Right lobe of liver (tissue), 6 donors: ENCODE measurements at regions not wholly inside any gene's neighbourhood (a gene's known extent, or its start where the extent isn't known, plus 50 kb on each side); places are given as distances from the start of the nearest gene placed in this dataset.

Source experiments
- ATAC-seq, 4 donors: fragments of 200-7000 bp; cut with Tn5 transposase; one replicate each; pipeline ENCODE4 v1.9.1; 2020; ENCODE audit warnings: mild to moderate bottlenecking in 4 of 4, moderate library complexity in 4 of 4
- DNase-seq, 3 donors: peaks; one replicate each; pipeline ENCODE4 v3.0.0-alpha.2; 2020
- H3K27ac ChIP-seq, 3 donors: fragments of 200-600 bp; one replicate each; pipeline ENCODE4 v1.8.0; 2022
- H3K27me3 ChIP-seq, 2 donors: fragments of 200-600 bp; one replicate each; pipeline ENCODE4 v1.8.0; 2022
- H3K36me3 ChIP-seq, 4 donors: fragments of 200-600 bp; sonication (generic) in 1 of 4; one replicate each; pipeline versions ENCODE4 v1.5.1 to v1.8.0; 2017 to 2022; ENCODE audit warnings: control low read depth in 1 of 4
- H3K4me1 ChIP-seq, 4 donors: fragments of 200-600 bp; sonication (generic) in 1 of 4; one replicate each; pipeline versions ENCODE4 v1.5.1 to v1.8.0; 2017 to 2022; ENCODE audit warnings: control low read depth in 1 of 4
- H3K4me3 ChIP-seq, 3 donors: fragments of 200-600 bp; one replicate each; pipeline ENCODE4 v1.8.0; 2022
- H3K9me3 ChIP-seq, 4 donors: fragments of 200-600 bp; sonication (generic) in 1 of 4; one replicate each; pipeline versions ENCODE4 v1.5.1 to v1.8.0; 2017 to 2022; ENCODE audit warnings: control low read depth in 1 of 4
- POLR2A ChIP-seq: fragments of 450-650 bp; IDR thresholded peaks from one replicate; pipeline ENCODE4 v1.6.1; 2017; ENCODE audit warnings: antibody characterized with exemption, mild to moderate bottlenecking
- WGBS: methylation state at CpG from one replicate; pipeline ENCODE4 v1.1.6; 2018; ENCODE audit warnings: low coverage, low lambda C conversion rate; ENCODE audit not compliant: insufficient coverage; ENCODE audit errors: missing lambda C conversion rate; 5-methylcytosine and 5-hydroxymethylcytosine counted together
- intact Hi-C, 2 donors: fragments of 100-400 bp; cut with DNase I; formaldehyde crosslinking; loops; one replicate each; pipeline versions ENCODE4 v1.11.2 to v1.14.1; 2022
- TF ChIP-seq, protein P1 (sequence below), 4 donors: fragments of 200-600 bp in 3 of 4; fragments of 450-650 bp in 1 of 4; IDR thresholded peaks; one replicate each; pipeline versions ENCODE4 v1.5.1 to v1.8.0; 2016 to 2022; ENCODE audit warnings: antibody characterized with exemption in 4 of 4, mild to moderate bottlenecking in 2 of 4
- donor health status: DM: no; HTN: yes; CAD: no.
- donor health status: DM: no; HTN: no; CAD: no.
- donor health status: DM: no; HTN: no; CAD: no.
- donor health status: DM: no; HTN: yes; CAD: no.
- donor health status: DM: no; HTN: yes; CAD: no.

DNA sequence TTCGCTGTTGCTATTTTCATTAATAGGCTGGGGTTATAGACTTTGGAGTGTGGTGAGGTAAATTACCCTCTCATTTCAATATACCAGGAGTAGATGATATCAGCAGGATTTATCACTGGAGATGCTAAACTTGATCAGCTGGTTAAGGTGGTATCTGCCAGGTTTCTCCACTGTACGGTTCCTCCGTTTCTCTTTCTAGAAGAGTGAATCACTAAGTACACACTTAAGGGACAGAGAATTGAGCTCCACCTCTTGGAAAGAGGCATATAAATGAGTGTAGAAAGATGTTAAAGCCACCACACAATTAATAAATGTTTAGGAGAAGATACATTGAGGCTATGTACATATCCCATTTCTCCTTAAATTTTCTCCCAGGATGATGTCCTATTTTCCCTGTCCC, 277.4 kb upstream of the GRIP1 start:
- Histone ChIP-seq H3K36me3 (no peaks in the 10 kb centered on the region), H3K4me1 (no peaks in the 10 kb centered on the region), H3K4me3 (no peak overlapping the region), H3K27ac (no peak overlapping the region), H3K9me3 (no peaks in the 10 kb centered on the region), H3K27me3 (no peaks in the 10 kb centered on the region)
- DNase-seq (no peak), ATAC-seq (no peak)
- WGBS = 97% methylated on average over 3 of the region's 3 CpGs
- TF ChIP-seq, protein P1, sequence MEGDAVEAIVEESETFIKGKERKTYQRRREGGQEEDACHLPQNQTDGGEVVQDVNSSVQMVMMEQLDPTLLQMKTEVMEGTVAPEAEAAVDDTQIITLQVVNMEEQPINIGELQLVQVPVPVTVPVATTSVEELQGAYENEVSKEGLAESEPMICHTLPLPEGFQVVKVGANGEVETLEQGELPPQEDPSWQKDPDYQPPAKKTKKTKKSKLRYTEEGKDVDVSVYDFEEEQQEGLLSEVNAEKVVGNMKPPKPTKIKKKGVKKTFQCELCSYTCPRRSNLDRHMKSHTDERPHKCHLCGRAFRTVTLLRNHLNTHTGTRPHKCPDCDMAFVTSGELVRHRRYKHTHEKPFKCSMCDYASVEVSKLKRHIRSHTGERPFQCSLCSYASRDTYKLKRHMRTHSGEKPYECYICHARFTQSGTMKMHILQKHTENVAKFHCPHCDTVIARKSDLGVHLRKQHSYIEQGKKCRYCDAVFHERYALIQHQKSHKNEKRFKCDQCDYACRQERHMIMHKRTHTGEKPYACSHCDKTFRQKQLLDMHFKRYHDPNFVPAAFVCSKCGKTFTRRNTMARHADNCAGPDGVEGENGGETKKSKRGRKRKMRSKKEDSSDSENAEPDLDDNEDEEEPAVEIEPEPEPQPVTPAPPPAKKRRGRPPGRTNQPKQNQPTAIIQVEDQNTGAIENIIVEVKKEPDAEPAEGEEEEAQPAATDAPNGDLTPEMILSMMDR (IDR thresholded peaks at IDR 0.05) = no peak
- TF ChIP-seq POLR2A = no peak
- intact Hi-C loops = no loop called here

DNA sequence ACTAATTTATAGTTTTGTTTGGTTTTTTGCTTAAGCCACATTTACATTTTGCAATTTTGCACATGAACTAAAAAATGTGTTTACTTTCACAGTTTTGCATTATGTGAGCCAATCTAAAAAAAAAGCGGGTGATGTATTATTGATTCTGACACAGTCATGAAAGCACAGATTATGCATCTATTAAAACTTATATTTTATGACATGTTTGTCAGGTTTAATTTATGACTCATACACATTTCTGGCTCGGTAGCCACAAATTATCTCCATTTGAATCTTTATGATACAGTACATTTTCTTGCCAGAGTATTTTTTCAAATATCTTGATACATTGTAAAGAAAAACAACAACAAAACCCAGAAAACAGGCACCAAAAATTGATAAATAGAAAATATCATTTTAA, 280.4 kb upstream of the GRIP1 start:
- Histone ChIP-seq H3K36me3 (no peaks in the 10 kb centered on the region), H3K4me3 (no peak overlapping the region), H3K4me1 (no peaks in the 10 kb centered on the region), H3K27me3 (no peaks in the 10 kb centered on the region), H3K9me3 (no peaks in the 10 kb centered on the region), H3K27ac (no peak overlapping the region)
- intact Hi-C loops = no loop called here
- ATAC-seq (no peak), DNase-seq (no peak)
- 49% methylated on average over 2 of the region's 2 CpGs for WGBS
- TF ChIP-seq POLR2A = no peak
- TF ChIP-seq, protein P1 (IDR thresholded peaks at IDR 0.05) = no peak

DNA sequence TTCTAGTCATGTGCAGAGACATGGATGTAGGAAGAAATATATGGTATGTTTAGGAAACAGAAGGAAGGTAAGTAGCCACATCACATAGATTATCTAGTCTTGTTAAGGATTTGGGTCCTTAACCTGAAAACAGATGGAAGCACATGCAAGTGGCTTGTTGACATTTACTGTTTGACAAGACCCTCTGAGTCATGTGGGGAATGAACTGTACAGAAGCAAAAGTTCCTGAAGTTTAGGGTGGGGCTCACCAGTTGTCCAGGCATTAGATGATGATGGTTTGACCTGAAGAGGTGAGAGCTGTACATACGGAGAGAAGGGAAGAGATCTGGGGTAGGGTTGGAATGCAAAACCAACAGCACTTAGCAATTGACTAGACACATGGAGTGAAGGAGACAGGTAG, 281.1 kb upstream of the GRIP1 start:
- no peak overlapping the region for H3K27ac ChIP-seq
- DNase-seq = no peak
- no peak for TF ChIP-seq POLR2A
- TF ChIP-seq, protein P1 (IDR thresholded peaks at IDR 0.05) = no peak
- no peaks in the 10 kb centered on the region for H3K36me3 ChIP-seq
- no peaks in the 10 kb centered on the region for H3K27me3 ChIP-seq
- intact Hi-C loops = no loop called here
- no peaks in the 10 kb centered on the region for H3K9me3 ChIP-seq
- WGBS = 53% methylated on average over 1 of the region's 1 CpG
- ATAC-seq = no peak
- no peak overlapping the region for H3K4me3 ChIP-seq
- H3K4me1 ChIP-seq = no peaks in the 10 kb centered on the region

DNA sequence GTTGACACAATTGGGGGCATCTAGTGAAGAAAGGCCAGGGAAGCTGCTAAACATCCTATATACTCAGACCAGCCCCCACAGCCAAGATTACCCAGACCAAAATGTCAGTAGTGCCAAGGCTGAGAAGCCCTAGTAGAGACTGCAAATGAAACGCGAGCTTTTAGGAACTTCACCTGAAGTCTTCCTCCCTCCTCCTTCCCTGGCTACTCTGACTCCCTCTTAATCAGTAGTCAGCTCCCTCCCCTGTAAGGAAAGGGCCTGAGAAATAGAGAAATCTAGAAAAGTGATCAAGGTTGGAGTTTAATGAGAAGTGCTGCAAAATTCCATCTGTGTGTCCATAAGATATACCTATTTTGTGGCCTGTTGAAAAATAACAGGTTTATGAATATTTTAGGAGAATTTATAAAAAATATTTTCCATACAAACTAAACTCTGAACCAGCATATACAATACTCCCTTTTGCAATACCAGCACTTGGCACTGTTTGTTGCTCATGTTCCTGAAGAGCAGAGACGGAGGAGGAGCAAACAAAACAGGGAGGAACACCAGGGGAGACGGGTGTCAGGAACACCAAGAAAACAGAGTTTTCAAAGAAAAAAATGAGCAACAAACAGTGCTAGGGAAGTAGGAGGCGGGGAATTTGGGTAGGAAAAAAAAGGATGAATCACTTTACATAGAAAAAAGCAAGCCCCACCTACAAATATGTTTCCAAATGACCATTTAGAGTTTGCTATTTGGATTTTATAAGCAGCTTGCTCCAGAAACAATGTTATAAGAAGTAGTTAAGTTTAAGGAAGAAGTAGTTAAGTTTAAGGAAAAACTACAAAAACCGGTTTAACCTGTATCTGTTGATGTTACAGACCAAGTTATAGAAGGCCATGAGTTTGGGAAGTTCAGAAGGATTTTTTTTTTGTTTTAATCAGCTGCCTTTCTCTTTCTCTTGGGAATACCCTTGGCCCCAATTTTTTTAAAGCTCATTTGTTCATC, 282.1 kb upstream of the GRIP1 start:
- Histone ChIP-seq H3K4me3 (no peak overlapping the region), H3K36me3 (no peaks in the 10 kb centered on the region), H3K27me3 (no peaks in the 10 kb centered on the region), H3K4me1 (no peaks in the 10 kb centered on the region), H3K9me3 (no peaks in the 10 kb centered on the region), H3K27ac (no peak overlapping the region)
- 31% methylated on average over 4 of the region's 6 CpGs for WGBS
- DNase-seq (no peak), ATAC-seq (no peak)
- TF ChIP-seq, protein P1 (IDR thresholded peaks at IDR 0.05) = no peak
- TF ChIP-seq POLR2A = no peak
- intact Hi-C loops = no loop called here
